Upper lobe of right lung (tissue), 1 donor: ENCODE measurements at regions not wholly inside any gene's neighbourhood (a gene's known extent, or its start where the extent isn't known, plus 50 kb on each side); places are given as distances from the start of the nearest gene placed in this dataset.

Source experiments
- ATAC-seq: fragments of 200-7000 bp; cut with Tn5 transposase; one replicate; pipeline ENCODE4 v1.9.1; 2020; ENCODE audit warnings: mild to moderate bottlenecking, moderate library complexity
- DNase-seq: peaks from one replicate; pipeline ENCODE4 v3.0.0-alpha.2; 2020
- H3K27ac ChIP-seq: fragments of 200-600 bp; one replicate; pipeline ENCODE4 v1.8.0; 2022
- H3K27me3 ChIP-seq: fragments of 200-600 bp; one replicate; pipeline ENCODE4 v1.8.0; 2022; ENCODE audit warnings: mild to moderate bottlenecking
- H3K36me3 ChIP-seq: fragments of 200-600 bp; one replicate; pipeline ENCODE4 v1.8.0; 2022
- H3K4me1 ChIP-seq: fragments of 200-600 bp; one replicate; pipeline ENCODE4 v1.8.0; 2022
- H3K4me3 ChIP-seq: fragments of 200-600 bp; one replicate; pipeline ENCODE4 v1.8.0; 2022; ENCODE audit warnings: mild to moderate bottlenecking
- H3K9me3 ChIP-seq: fragments of 200-600 bp; one replicate; pipeline ENCODE4 v1.8.0; 2022
- intact Hi-C: fragments of 100-400 bp; cut with DNase I; formaldehyde crosslinking; loops from one replicate; pipeline ENCODE4 v1.11.0; 2022
- TF ChIP-seq, protein P1 (sequence below): fragments of 200-600 bp; IDR thresholded peaks from one replicate; pipeline ENCODE4 v1.8.0; 2022; ENCODE audit warnings: antibody characterized with exemption
- donor health status: DM: no; HTN: yes; CAD: no; lungs with severe emphysema.

DNA sequence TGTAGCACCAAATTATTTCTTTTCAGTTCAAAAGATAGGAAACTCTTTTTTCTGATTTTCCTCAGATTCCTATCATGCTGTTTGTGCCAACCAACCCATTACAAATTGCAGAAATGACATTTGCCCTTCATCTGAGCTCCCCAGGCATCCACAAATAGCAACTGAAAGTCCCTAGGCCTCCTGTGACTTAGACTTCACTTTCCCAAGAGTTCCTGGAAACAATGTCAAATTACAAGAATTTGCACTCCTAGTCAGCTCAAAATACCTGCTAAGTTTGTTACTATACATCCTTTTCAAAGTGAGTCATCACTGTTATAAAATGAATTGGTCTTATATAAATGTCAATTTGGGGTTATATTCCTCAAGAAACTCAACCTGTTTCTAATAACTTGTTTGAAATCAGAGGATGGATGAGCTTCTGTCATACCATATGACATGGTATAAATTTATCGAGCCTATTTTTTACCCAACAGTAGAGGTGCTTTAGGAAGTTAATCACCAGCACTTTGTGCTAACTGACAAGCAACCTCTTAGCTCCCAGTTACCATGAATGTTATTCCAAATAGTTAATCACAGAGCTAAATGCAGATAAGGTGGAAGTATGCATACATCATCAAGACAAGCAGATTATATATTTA, 256.5 kb downstream of the HACE1 start:
- DNase-seq (no peak), ATAC-seq (no peak)
- H3K36me3 ChIP-seq, result no peaks in the 10 kb centered on the region
- H3K4me3 ChIP-seq, result no peak overlapping the region
- no peak overlapping the region for H3K27ac ChIP-seq
- H3K4me1 ChIP-seq, result peaks cover 6% of the 10 kb centered on the region
- TF ChIP-seq, protein P1, sequence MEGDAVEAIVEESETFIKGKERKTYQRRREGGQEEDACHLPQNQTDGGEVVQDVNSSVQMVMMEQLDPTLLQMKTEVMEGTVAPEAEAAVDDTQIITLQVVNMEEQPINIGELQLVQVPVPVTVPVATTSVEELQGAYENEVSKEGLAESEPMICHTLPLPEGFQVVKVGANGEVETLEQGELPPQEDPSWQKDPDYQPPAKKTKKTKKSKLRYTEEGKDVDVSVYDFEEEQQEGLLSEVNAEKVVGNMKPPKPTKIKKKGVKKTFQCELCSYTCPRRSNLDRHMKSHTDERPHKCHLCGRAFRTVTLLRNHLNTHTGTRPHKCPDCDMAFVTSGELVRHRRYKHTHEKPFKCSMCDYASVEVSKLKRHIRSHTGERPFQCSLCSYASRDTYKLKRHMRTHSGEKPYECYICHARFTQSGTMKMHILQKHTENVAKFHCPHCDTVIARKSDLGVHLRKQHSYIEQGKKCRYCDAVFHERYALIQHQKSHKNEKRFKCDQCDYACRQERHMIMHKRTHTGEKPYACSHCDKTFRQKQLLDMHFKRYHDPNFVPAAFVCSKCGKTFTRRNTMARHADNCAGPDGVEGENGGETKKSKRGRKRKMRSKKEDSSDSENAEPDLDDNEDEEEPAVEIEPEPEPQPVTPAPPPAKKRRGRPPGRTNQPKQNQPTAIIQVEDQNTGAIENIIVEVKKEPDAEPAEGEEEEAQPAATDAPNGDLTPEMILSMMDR, result no peak
- H3K27me3 ChIP-seq, result no peaks in the 10 kb centered on the region
- intact Hi-C loops, result no loop called here
- H3K9me3 ChIP-seq, result no peaks in the 10 kb centered on the region

DNA sequence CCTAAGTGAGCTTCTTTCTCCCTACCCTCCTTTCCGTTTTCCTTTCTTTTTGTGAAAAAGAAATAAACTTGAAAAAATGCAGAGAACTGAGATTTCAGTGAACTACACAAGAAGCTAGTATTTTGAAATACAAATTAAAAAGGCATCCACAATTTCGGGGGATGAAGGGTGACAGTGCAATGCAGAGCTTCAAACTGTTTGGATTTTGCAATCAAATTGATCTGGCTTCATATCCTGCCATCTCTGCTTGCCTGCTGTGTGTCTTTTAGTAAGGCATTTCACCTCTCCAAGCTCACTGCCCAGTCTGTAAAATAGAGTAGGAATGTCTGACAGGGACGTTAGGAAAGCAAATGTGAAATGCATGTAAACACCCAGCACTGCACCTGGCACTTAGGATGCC, 258.0 kb downstream of the HACE1 start:
- Histone ChIP-seq H3K9me3 (no peaks in the 10 kb centered on the region), H3K36me3 (no peaks in the 10 kb centered on the region), H3K27me3 (no peaks in the 10 kb centered on the region), H3K4me3 (no peak overlapping the region), H3K4me1 (peaks cover 6% of the 10 kb centered on the region), H3K27ac (no peak overlapping the region)
- TF ChIP-seq, protein P1, result no peak
- ATAC-seq (no peak), DNase-seq (no peak)
- intact Hi-C loops, result no loop called here

DNA sequence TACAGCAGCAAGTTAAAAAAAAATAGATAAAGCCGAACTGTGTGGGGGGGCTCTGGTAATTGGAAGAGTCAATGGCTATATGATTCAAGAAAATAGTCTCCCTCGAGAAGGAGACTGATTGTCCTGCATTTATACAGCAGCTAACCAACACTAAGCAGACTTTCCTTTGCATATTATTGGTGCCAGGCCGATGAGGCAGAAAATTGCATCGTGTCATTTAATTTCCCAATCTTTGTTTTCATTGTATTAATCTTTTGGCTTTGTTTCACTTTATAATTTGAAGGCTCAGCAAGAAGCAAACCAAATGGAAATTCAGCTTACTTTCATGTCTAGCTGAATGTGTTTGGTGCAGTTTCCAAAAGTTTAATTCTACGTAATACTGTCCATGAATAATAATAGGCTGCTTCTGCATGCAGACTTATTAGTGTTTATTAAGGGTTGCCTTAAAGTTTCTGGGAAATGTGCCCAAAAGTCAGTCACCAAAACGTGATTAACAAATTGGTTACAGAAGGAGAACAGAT, 258.5 kb downstream of the HACE1 start:
- intact Hi-C loops, result no loop called here
- H3K9me3 ChIP-seq, result no peaks in the 10 kb centered on the region
- TF ChIP-seq, protein P1, result no peak
- DNase-seq (no peak), ATAC-seq (no peak)
- H3K4me3 ChIP-seq, result no peak overlapping the region
- H3K27me3 ChIP-seq, result no peaks in the 10 kb centered on the region
- peaks cover 6% of the 10 kb centered on the region for H3K4me1 ChIP-seq
- no peak overlapping the region for H3K27ac ChIP-seq
- H3K36me3 ChIP-seq, result no peaks in the 10 kb centered on the region

- TF ChIP-seq, protein P1, result no peak
- no peaks in the 10 kb centered on the region for H3K9me3 ChIP-seq
- intact Hi-C loops, result no loop called here
- H3K36me3 ChIP-seq, result no peaks in the 10 kb centered on the region
- H3K4me3 ChIP-seq, result no peak overlapping the region
- H3K4me1 ChIP-seq, result peaks cover 6% of the 10 kb centered on the region
- DNase-seq (no peak), ATAC-seq (no peak)
- no peaks in the 10 kb centered on the region for H3K27me3 ChIP-seq
- no peak overlapping the region for H3K27ac ChIP-seq
These were observed 259.1 kb downstream of the HACE1 start for GRCh38 chr6:104600639-104600931.

GRCh38 chr6:104599821-104600638, 259.7 kb downstream of the HACE1 start:
- Histone ChIP-seq H3K4me1 (peaks cover 6% of the 10 kb centered on the region), H3K36me3 (no peaks in the 10 kb centered on the region), H3K9me3 (no peaks in the 10 kb centered on the region), H3K4me3 (no peak overlapping the region), H3K27me3 (no peaks in the 10 kb centered on the region), H3K27ac (no peak overlapping the region)
- no peak for DNase-seq
- TF ChIP-seq, protein P1, result no peak
- no peak for ATAC-seq
- intact Hi-C loops, result no loop called here
